GM19351 (cell line): ENCODE measurements at regions not wholly inside any gene's neighbourhood (a gene's known extent, or its start where the extent isn't known, plus 50 kb on each side); places are given as distances from the start of the nearest gene placed in this dataset.
A peak's percentile ranks its signal among the peaks of the same experiment; 100 is the strongest.

Experiments
- ATAC-seq: cut with Tn5 transposase; IDR thresholded peaks from one replicate; pipeline ENCODE4 v1.9.1; 2021; ENCODE audit warnings: mild to moderate bottlenecking, moderate library complexity; ENCODE audit not compliant: unreplicated experiment

GRCh38 chr21:31570824-31571566, 88.5 kb upstream of the SOD1 start:
- no peak for ATAC-seq

- no peak for ATAC-seq
Observed at GRCh38 chr21:31566611-31567010, 92.9 kb upstream of the SOD1 start.

- ATAC-seq: no peak
Observed at GRCh38 chr21:31566064-31566463, 93.4 kb upstream of the SOD1 start.

- no peak for ATAC-seq
Observed at GRCh38 chr21:31564439-31564838, 95.1 kb upstream of the SOD1 start.

- no peak for ATAC-seq
Observed at GRCh38 chr21:31560479-31560878, 99.0 kb upstream of the SOD1 start.

DNA sequence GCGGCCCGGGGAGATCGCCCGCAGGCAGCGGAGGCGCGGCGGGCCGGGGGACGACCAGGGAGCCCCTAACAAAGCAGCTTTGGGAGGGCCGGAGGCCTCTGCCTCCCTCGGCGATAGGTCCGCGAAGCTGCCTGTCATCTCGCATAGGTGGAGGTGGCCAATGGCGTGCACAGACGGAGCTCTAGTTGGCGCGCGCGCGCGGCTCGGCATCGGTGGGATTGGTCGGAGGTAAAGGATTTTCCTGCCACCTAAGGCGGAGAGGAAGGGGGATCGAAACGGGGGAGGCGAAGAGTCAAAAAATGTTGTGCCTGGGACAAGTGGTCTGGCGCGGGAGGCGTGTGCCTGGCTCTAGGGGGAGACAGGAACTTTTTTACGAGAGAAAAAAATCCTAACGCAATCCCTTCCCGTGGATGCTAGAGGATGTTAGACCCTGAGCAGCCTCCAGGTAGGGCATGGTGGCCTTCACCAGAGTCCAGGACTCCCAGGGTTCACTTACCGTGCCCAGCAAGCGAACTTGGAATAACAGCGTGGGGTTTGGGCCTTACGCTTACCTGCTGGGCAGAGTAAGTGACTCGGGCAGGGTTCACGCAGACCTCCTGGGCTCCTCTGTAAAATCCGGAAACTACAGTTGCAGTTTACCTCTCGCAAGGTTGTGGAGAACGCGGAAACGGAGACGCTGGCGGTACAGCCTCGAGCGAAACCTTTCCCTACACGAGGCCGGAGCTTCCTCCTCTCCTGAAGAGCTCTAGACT, 99.9 kb upstream of the SOD1 start:
- ATAC-seq: peak; percentile 74

DNA sequence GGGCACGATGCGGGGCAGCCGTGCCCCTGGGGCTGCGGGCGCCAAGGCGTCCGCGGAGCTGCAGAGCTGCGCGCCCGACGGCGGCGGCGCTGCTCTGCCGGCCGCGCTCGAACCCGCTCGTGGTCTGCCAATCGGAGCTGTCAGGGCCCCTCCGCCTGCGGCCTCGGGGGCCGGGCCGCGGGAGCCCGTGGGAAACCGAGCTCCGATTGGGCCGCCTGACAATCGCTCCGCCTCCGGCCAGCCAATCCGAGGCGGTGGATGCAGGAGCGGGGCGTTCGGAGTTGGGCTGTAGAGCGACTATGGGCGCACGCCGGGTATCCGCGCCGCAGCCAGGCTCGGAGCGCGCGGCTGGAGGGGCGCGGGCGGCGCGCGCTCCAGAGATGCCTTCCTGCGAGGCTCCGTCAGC, 100.5 kb upstream of the SOD1 start:
- ATAC-seq: peak; percentile 79

- peak; percentile 14 for ATAC-seq
Observed at GRCh38 chr21:31558189-31558961, 101.1 kb upstream of the SOD1 start.

GRCh38 chr21:31557421-31558188, 101.9 kb upstream of the SOD1 start:
- ATAC-seq: no peak

- ATAC-seq: no peak
Observed at GRCh38 chr21:31556662-31557061, 102.8 kb upstream of the SOD1 start.

- no peak for ATAC-seq
Observed at GRCh38 chr21:31555741-31556191, 103.7 kb upstream of the SOD1 start.

DNA sequence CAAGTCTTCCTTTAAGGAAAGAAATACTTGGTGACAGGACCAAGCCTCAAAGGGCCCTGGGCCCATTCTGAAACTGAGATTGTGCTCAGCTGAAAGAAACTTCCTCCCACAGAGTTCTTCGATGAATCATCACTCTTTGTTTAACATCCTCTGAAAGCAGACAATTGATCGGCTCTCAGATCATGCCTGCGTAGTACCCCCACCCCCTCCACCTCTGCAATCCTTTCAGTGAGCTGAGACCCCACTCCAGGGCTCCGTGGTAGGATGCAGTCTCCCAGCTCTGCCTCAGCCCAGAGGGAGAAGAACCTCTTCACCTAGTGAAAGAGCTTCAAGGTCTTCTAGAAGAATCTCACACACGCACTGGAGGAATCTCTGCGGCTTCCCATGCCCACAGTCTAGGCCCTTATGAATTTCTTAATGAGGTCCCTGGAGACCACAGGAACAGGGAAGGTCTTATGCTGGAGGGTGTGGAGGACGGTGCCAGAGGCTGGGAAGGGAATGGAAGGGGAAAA, 104.9 kb upstream of the SOD1 start:
- peak; percentile 55 for ATAC-seq

- no peak for ATAC-seq
Observed at GRCh38 chr21:31553926-31554325, 105.6 kb upstream of the SOD1 start.

DNA sequence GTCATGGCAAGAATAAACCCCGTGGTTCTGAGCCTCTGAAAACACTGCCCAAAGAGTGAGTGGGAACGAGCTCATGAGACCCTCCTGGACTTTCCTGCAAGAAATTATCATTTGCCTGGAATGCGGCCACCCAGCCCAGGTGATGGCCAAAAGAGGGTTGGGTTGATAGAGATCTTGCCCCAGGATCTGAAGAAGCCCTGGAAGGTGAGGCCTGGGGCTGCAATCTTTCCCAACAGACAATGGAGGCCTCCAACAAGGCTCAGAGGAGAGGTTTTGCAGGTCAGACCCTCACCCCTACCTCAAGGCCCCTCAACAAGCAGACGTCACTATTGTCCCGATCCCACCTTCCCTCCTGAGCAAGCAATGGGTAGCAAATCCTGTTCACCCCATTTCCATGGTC, 106.0 kb upstream of the SOD1 start:
- ATAC-seq: no peak

- peak; percentile 46 for ATAC-seq
Observed at GRCh38 chr21:31552826-31553225, 106.7 kb upstream of the SOD1 start.

DNA sequence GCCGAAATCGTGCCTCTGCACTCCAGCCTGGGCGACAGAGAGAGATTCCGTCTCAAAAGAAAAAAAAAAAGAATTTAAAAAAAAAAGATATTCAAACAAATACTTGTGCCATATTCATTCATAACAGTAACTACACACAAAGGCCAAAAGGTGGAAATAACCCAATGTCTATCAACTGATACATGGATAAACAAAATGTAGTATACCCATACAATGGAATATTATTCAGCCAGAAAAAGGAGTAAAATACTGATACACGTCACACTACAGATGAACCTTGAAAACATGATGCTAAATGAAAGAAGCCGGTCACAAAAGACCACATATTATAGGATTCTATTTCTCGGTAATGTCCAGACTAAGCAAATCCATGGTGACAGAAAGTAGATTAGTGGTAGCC, 109.4 kb upstream of the SOD1 start:
- ATAC-seq: no peak

DNA sequence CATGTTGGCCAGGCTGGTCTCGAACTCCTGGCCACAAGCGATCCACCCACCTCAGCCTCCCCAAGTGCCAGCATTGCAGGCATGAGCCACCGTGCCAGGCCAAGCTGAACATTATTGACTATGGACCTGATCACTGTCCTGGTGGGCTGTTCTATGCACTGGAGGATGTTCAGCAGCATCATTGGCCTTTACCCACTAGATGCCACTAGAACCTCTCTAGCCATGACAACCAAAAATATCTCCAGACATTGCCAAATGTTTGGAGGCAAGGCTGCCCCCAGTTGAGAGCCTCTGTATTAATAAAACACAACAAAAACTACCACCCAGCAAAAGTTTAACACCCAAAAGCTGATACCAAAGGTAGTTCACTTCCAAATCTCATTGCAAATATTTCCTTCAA, 110.8 kb upstream of the SOD1 start:
- ATAC-seq: no peak

GRCh38 chr21:31546443-31547170, 112.9 kb upstream of the SOD1 start:
- ATAC-seq: no peak

GRCh38 chr21:31545036-31545435, 114.5 kb upstream of the SOD1 start:
- ATAC-seq: no peak

DNA sequence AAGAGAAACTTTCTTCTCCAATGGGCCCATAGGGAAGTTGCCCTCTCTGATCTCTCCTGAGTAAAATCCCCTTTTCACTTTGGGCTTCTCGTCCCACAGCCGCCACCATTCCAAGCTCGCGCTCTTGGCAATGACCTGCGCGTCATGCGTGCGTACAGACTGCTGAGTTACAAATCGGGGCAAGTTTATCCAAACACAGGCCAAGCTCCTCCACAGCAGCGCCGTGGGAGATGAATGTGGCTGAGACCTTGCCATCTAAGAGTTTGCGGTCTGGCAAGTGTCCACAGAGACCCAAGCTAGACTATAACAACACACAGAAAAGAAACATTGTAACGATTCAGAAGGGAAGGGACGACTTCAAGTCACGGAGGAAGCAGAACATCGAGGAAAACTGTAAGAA, 116.3 kb upstream of the SOD1 start:
- ATAC-seq: no peak
